Uterus (tissue), 3 donors: ENCODE measurements at regions not wholly inside any gene's neighbourhood (a gene's known extent, or its start where the extent isn't known, plus 50 kb on each side); places are given as distances from the start of the nearest gene placed in this dataset.

Source experiments
- DNase-seq, 2 donors: peaks; one replicate each; pipeline ENCODE4 v3.0.0-alpha.2; 2019 to 2020
- H3K27ac ChIP-seq, 2 donors: fragments of 200-600 bp; sonication (generic); 1 replicate in 1 of 2; 2 replicates in 1 of 2; pipeline ENCODE4 v1.5.1; 2016 to 2018
- H3K27me3 ChIP-seq, 2 donors: fragments of 200-600 bp; sonication (generic); one replicate each; pipeline ENCODE4 v1.5.1; 2018 to 2019; ENCODE audit warnings: control low read depth in 1 of 2
- H3K36me3 ChIP-seq, 2 donors: fragments of 200-600 bp; sonication (generic); one replicate each; pipeline ENCODE4 v1.5.1; 2019; ENCODE audit warnings: control low read depth in 1 of 2
- H3K4me1 ChIP-seq, 2 donors: fragments of 200-600 bp; sonication (generic); one replicate each; pipeline ENCODE4 v1.5.1; 2018 to 2019; ENCODE audit warnings: control low read depth in 1 of 2
- H3K4me3 ChIP-seq, 2 donors: fragments of 200-600 bp; sonication (generic); 1 replicate in 1 of 2; 2 replicates in 1 of 2; pipeline ENCODE4 v1.5.1; 2018 to 2019; ENCODE audit warnings: mild to moderate bottlenecking in 1 of 2
- H3K9me3 ChIP-seq, 2 donors: fragments of 200-600 bp; sonication (generic); one replicate each; pipeline ENCODE4 v1.5.1; 2019; ENCODE audit warnings: control low read depth in 1 of 2
- CTCF ChIP-seq, 4 experiments: fragments of 200-600 bp in 2 of 4; fragments of 450-650 bp in 2 of 4; sonication (generic) in 2 of 4; IDR thresholded peaks; one replicate each; pipeline ENCODE4 v1.5.1; 2016 to 2019; ENCODE audit warnings: antibody characterized with exemption in 4 of 4, mild to moderate bottlenecking in 2 of 4, moderate library complexity in 1 of 4
- POLR2A ChIP-seq, 2 donors: fragments of 450-650 bp; IDR thresholded peaks; one replicate each; pipeline ENCODE4 v1.6.1; 2016; ENCODE audit warnings: antibody characterized with exemption in 2 of 2, mild to moderate bottlenecking in 1 of 2, moderate library complexity in 1 of 2
- intact Hi-C: fragments of 100-400 bp; cut with DNase I; formaldehyde crosslinking; loops from one replicate; pipeline ENCODE4 v1.15.1; 2023; ENCODE audit warnings: low total_unique reads
- donor health status: DM: yes; HTN: yes; CAD: no.

GRCh38 chr2:172334988-172335387 is 92.4 kb upstream of the ITGA6 start:
- no peak for DNase-seq
- no peak overlapping the region for H3K27ac ChIP-seq
- no peaks in the 10 kb centered on the region for H3K27me3 ChIP-seq
- intact Hi-C loops = no loop called here
- no peaks in the 10 kb centered on the region for H3K4me1 ChIP-seq
- TF ChIP-seq POLR2A (IDR thresholded peaks at IDR 0.05) (no peak), CTCF (IDR thresholded peaks at IDR 0.05) (no peak)
- no peaks in the 10 kb centered on the region for H3K36me3 ChIP-seq
- H3K4me3 ChIP-seq = no peak overlapping the region
- no peaks in the 10 kb centered on the region for H3K9me3 ChIP-seq

GRCh38 chr2:172335736-172336135 is 91.7 kb upstream of the ITGA6 start:
- no peak for TF ChIP-seq CTCF (IDR thresholded peaks at IDR 0.05)
- TF ChIP-seq POLR2A (IDR thresholded peaks at IDR 0.05) = no peak
- no peak for DNase-seq
- intact Hi-C loops = no loop called here

GRCh38 chr2:172336681-172337080 is 90.7 kb upstream of the ITGA6 start:
- Histone ChIP-seq H3K4me1 (no peaks in the 10 kb centered on the region), H3K27me3 (no peaks in the 10 kb centered on the region), H3K4me3 (no peak overlapping the region), H3K9me3 (no peaks in the 10 kb centered on the region), H3K36me3 (no peaks in the 10 kb centered on the region), H3K27ac (no peak overlapping the region)
- no peak for TF ChIP-seq POLR2A (IDR thresholded peaks at IDR 0.05)
- TF ChIP-seq CTCF (IDR thresholded peaks at IDR 0.05) = no peak
- intact Hi-C loops = no loop called here
- no peak for DNase-seq

More at GRCh38 chr2:172335736-172336135, 91.7 kb upstream of the ITGA6 start:
- H3K36me3 ChIP-seq = no peaks in the 10 kb centered on the region
- no peak overlapping the region for H3K4me3 ChIP-seq
- no peaks in the 10 kb centered on the region for H3K9me3 ChIP-seq
- H3K27me3 ChIP-seq = no peaks in the 10 kb centered on the region
- no peaks in the 10 kb centered on the region for H3K4me1 ChIP-seq
- no peak overlapping the region for H3K27ac ChIP-seq

GRCh38 chr2:172339371-172340010 is 87.9 kb upstream of the ITGA6 start:
- no peak for DNase-seq
- intact Hi-C loops = no loop called here
- no peaks in the 10 kb centered on the region for H3K4me1 ChIP-seq
- no peaks in the 10 kb centered on the region for H3K27me3 ChIP-seq
- no peak overlapping the region for H3K4me3 ChIP-seq
- peak overlapping the region; percentile 56 to 66 for H3K27ac ChIP-seq
- TF ChIP-seq POLR2A (IDR thresholded peaks at IDR 0.05) = no peak
- TF ChIP-seq CTCF (IDR thresholded peaks at IDR 0.05) = no peak
- H3K9me3 ChIP-seq = no peaks in the 10 kb centered on the region
- no peaks in the 10 kb centered on the region for H3K36me3 ChIP-seq

GRCh38 chr2:172340394-172340793 is 87.0 kb upstream of the ITGA6 start:
- no peaks in the 10 kb centered on the region for H3K36me3 ChIP-seq

More at GRCh38 chr2:172340394-172340793, 87.0 kb upstream of the ITGA6 start:
- Histone ChIP-seq H3K4me3 (no peak overlapping the region), H3K4me1 (no peaks in the 10 kb centered on the region), H3K9me3 (no peaks in the 10 kb centered on the region), H3K27ac (peak overlapping the region; percentile 56 to 66), H3K27me3 (no peaks in the 10 kb centered on the region)
- no peak for DNase-seq
- intact Hi-C loops = no loop called here
- TF ChIP-seq POLR2A (IDR thresholded peaks at IDR 0.05) = no peak
- TF ChIP-seq CTCF (IDR thresholded peaks at IDR 0.05) = no peak
